ENCODE measurements at regions not wholly inside any gene's neighbourhood (a gene's known extent, or its start where the extent isn't known, plus 50 kb on each side); places are given as distances from the start of the nearest gene placed in this dataset.
"Not testable (repeated sequence)": the region's sequence is repeated elsewhere in the genome, so short reads cannot be mapped to it uniquely, and the experiment has no call there.

- no peak for DNase-seq
These were observed 185.0 kb downstream of the MCHR2 start for GRCh38 chr6:99808992-99809391.

- no peak for DNase-seq
These were observed 183.7 kb downstream of the MCHR2 start for GRCh38 chr6:99810295-99810694.

GRCh38 chr6:99810942-99811620 is 182.9 kb downstream of the MCHR2 start:
- DNase-seq, result no peak

GRCh38 chr6:99811636-99812035 is 182.4 kb downstream of the MCHR2 start:
- no peak for DNase-seq

- DNase-seq, result no peak
These were observed 180.5 kb downstream of the MCHR2 start for GRCh38 chr6:99813565-99813964.

- no peak for DNase-seq
These were observed 179.6 kb downstream of the MCHR2 start for GRCh38 chr6:99814230-99814928.

GRCh38 chr6:99816795-99817194 is 177.2 kb downstream of the MCHR2 start:
- no peak for DNase-seq

GRCh38 chr6:99818161-99818560 is 175.9 kb downstream of the MCHR2 start:
- no peak for DNase-seq

- no peak for DNase-seq
These were observed 174.2 kb downstream of the MCHR2 start for GRCh38 chr6:99819853-99820252.

GRCh38 chr6:99821164-99821563 is 172.9 kb downstream of the MCHR2 start:
- DNase-seq, result no peak

- DNase-seq, result peak; percentile 37 to 78
These were observed 171.1 kb downstream of the MCHR2 start for GRCh38 chr6:99822741-99823512.

- not testable (repeated sequence) for DNase-seq
These were observed 170.3 kb downstream of the MCHR2 start for GRCh38 chr6:99823513-99824235.

- no peak for DNase-seq
These were observed 161.0 kb downstream of the MCHR2 start for GRCh38 chr6:99833034-99833433.

GRCh38 chr6:99836471-99836870 is 157.6 kb downstream of the MCHR2 start:
- no peak for DNase-seq

GRCh38 chr6:99838607-99839006 is 155.4 kb downstream of the MCHR2 start:
- DNase-seq, result no peak

- no peak for DNase-seq
These were observed 152.7 kb downstream of the MCHR2 start for GRCh38 chr6:99841297-99841696.

GRCh38 chr6:99846006-99846405 is 148.0 kb downstream of the MCHR2 start:
- no peak for DNase-seq

GRCh38 chr6:99850841-99851240 is 143.2 kb downstream of the MCHR2 start:
- no peak for DNase-seq

GRCh38 chr6:99852031-99852430 is 142.0 kb downstream of the MCHR2 start:
- DNase-seq, result no peak

GRCh38 chr6:99867026-99867425 is 127.0 kb downstream of the MCHR2 start:
- no peak for DNase-seq

- DNase-seq, result peak; percentile 38 to 67
These were observed 125.8 kb downstream of the MCHR2 start for GRCh38 chr6:99868074-99868702.

Measured in NCI-H524 (cell line).